ENCODE measurements at regions not wholly inside any gene's neighbourhood (a gene's known extent, or its start where the extent isn't known, plus 50 kb on each side); places are given as distances from the start of the nearest gene placed in this dataset.
"Not testable (repeated sequence)": the region's sequence is repeated elsewhere in the genome, so short reads cannot be mapped to it uniquely, and the experiment has no call there.

GRCh38 chr4:83923341-83923740 is 387.4 kb downstream of the GPAT3 start:
- DNase-seq (ENCODE audit: low read depth in 6 of 9, low spot score in 9 of 9) = no peak
- Histone ChIP-seq H3K27ac (ENCODE audit: low read depth in 1 of 2, low read length in 1 of 2) (no peak overlapping the region), H3K36me3 (ENCODE audit: control insufficient read depth in 2 of 2, insufficient read depth in 2 of 2, low read length in 1 of 2) (no peaks in the 10 kb centered on the region), H3K27me3 (ENCODE audit: control insufficient read depth in 2 of 2, insufficient read depth in 1 of 2, low read length in 1 of 2) (no peaks in the 10 kb centered on the region), H3K9me3 (ENCODE audit: control insufficient read depth in 2 of 2, insufficient read depth in 1 of 2, low read length in 1 of 2) (no peaks in the 10 kb centered on the region), H3K4me1 (ENCODE audit: control insufficient read depth in 2 of 2, insufficient read depth in 2 of 2, low read length in 2 of 2) (no peaks in the 10 kb centered on the region), H3K4me3 (ENCODE audit: low read length in 2 of 2) (no peak overlapping the region)
- 95% methylated on average over 1 of the region's 1 CpG for WGBS

- H3K27me3 ChIP-seq (ENCODE audit: control insufficient read depth in 2 of 2, insufficient read depth in 1 of 2, low read length in 1 of 2) = no peaks in the 10 kb centered on the region
- no peaks in the 10 kb centered on the region for H3K9me3 ChIP-seq (ENCODE audit: control insufficient read depth in 2 of 2, insufficient read depth in 1 of 2, low read length in 1 of 2)
- H3K4me3 ChIP-seq (ENCODE audit: low read length in 2 of 2) = no peak overlapping the region
- 25% methylated on average over 1 of the region's 1 CpG for WGBS
- DNase-seq (ENCODE audit: low read depth in 6 of 9, low spot score in 9 of 9) = no peak
- no peaks in the 10 kb centered on the region for H3K36me3 ChIP-seq (ENCODE audit: control insufficient read depth in 2 of 2, insufficient read depth in 2 of 2, low read length in 1 of 2)
- H3K4me1 ChIP-seq (ENCODE audit: control insufficient read depth in 2 of 2, insufficient read depth in 2 of 2, low read length in 2 of 2) = no peaks in the 10 kb centered on the region
- H3K27ac ChIP-seq (ENCODE audit: low read depth in 1 of 2, low read length in 1 of 2) = no peak overlapping the region
These were observed 386.5 kb downstream of the GPAT3 start for GRCh38 chr4:83922402-83922801.

DNA sequence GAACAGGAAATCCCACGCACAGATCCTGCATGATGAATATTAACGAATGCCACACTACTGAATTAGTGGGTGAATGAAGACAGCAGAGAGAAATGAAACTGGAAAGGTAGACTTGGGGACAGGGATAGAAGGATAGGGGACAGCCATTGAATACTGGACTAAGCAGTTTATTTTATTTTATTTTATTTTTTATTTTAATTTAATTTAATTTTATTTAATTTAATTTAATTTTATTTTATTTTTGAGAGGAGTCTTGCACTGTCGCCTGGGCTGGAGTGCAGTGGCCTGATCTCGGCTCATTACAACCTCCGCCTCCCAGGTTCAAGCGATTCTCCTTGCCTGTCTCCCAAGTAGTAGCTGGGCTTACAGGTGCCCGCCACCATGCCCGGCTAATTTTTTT is 385.2 kb downstream of the GPAT3 start:
- Histone ChIP-seq H3K27me3 (ENCODE audit: control insufficient read depth in 2 of 2, insufficient read depth in 1 of 2, low read length in 1 of 2) (no peaks in the 10 kb centered on the region), H3K9me3 (ENCODE audit: control insufficient read depth in 2 of 2, insufficient read depth in 1 of 2, low read length in 1 of 2) (no peaks in the 10 kb centered on the region), H3K4me1 (ENCODE audit: control insufficient read depth in 2 of 2, insufficient read depth in 2 of 2, low read length in 2 of 2) (no peaks in the 10 kb centered on the region), H3K27ac (ENCODE audit: low read depth in 1 of 2, low read length in 1 of 2) (no peak overlapping the region), H3K36me3 (ENCODE audit: control insufficient read depth in 2 of 2, insufficient read depth in 2 of 2, low read length in 1 of 2) (no peaks in the 10 kb centered on the region), H3K4me3 (ENCODE audit: low read length in 2 of 2) (no peak overlapping the region)
- DNase-seq (ENCODE audit: low read depth in 6 of 9, low spot score in 9 of 9) = no peak
- 98% methylated on average over 8 of the region's 8 CpGs for WGBS

- Histone ChIP-seq H3K27me3 (ENCODE audit: control insufficient read depth in 2 of 2, insufficient read depth in 1 of 2, low read length in 1 of 2) (no peaks in the 10 kb centered on the region), H3K27ac (ENCODE audit: low read depth in 1 of 2, low read length in 1 of 2) (no peak overlapping the region), H3K36me3 (ENCODE audit: control insufficient read depth in 2 of 2, insufficient read depth in 2 of 2, low read length in 1 of 2) (no peaks in the 10 kb centered on the region), H3K9me3 (ENCODE audit: control insufficient read depth in 2 of 2, insufficient read depth in 1 of 2, low read length in 1 of 2) (no peaks in the 10 kb centered on the region), H3K4me3 (ENCODE audit: low read length in 2 of 2) (no peak overlapping the region), H3K4me1 (ENCODE audit: control insufficient read depth in 2 of 2, insufficient read depth in 2 of 2, low read length in 2 of 2) (no peaks in the 10 kb centered on the region)
- DNase-seq (ENCODE audit: low read depth in 6 of 9, low spot score in 9 of 9) = no peak
- WGBS = 92% methylated on average over 3 of the region's 3 CpGs
These were observed 384.5 kb downstream of the GPAT3 start for GRCh38 chr4:83920375-83920774.

DNA sequence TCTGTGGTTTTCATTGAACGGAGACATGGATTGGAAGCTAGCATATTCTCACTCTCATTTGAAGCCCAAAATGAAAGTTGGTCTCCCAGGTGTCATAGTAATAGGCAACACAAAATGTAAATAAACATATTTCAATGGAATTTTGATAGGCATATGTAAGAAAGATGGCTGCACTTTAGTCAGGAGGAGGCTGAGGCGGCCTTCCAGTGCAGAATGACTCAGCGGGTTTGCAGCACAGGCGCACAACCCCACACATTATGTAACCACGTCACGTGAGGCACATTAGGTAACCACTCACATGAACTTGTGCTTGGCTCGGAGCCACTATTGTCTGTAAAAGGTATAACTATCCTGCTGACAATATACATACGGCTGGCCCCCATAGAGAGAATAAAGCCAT is 381.7 kb downstream of the GPAT3 start:
- no peak overlapping the region for H3K4me3 ChIP-seq (ENCODE audit: low read length in 2 of 2)
- 85% methylated on average over 8 of the region's 8 CpGs for WGBS
- H3K4me1 ChIP-seq (ENCODE audit: control insufficient read depth in 2 of 2, insufficient read depth in 2 of 2, low read length in 2 of 2) = no peaks in the 10 kb centered on the region
- DNase-seq (ENCODE audit: low read depth in 6 of 9, low spot score in 9 of 9) = no peak
- H3K27ac ChIP-seq (ENCODE audit: low read depth in 1 of 2, low read length in 1 of 2) = no peak overlapping the region
- no peaks in the 10 kb centered on the region for H3K36me3 ChIP-seq (ENCODE audit: control insufficient read depth in 2 of 2, insufficient read depth in 2 of 2, low read length in 1 of 2)
- H3K27me3 ChIP-seq (ENCODE audit: control insufficient read depth in 2 of 2, insufficient read depth in 1 of 2, low read length in 1 of 2) = no peaks in the 10 kb centered on the region
- H3K9me3 ChIP-seq (ENCODE audit: control insufficient read depth in 2 of 2, insufficient read depth in 1 of 2, low read length in 1 of 2) = no peaks in the 10 kb centered on the region

DNA sequence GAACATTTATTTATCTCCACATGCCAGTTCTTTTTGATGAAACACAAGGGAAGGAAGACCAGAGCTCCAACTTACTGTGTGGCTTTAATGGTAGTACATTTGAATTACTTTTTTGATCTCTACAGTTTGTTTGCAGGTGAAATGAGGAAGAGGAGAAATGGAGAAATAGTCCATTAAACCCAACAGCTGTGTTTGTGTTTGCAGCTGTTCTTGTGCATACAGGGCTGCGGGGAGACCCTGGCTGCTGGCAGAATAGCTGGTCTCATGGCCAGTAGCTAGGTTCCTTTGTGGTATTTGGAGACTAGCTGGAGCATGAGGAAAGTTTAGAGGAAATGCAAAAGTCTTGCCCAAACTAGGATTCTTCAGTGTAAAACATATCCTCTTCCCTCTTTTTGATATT is 374.8 kb downstream of the GPAT3 start:
- Histone ChIP-seq H3K9me3 (ENCODE audit: control insufficient read depth in 2 of 2, insufficient read depth in 1 of 2, low read length in 1 of 2) (no peaks in the 10 kb centered on the region), H3K36me3 (ENCODE audit: control insufficient read depth in 2 of 2, insufficient read depth in 2 of 2, low read length in 1 of 2) (no peaks in the 10 kb centered on the region), H3K4me1 (ENCODE audit: control insufficient read depth in 2 of 2, insufficient read depth in 2 of 2, low read length in 2 of 2) (no peaks in the 10 kb centered on the region), H3K27me3 (ENCODE audit: control insufficient read depth in 2 of 2, insufficient read depth in 1 of 2, low read length in 1 of 2) (no peaks in the 10 kb centered on the region), H3K27ac (ENCODE audit: low read depth in 1 of 2, low read length in 1 of 2) (no peak overlapping the region), H3K4me3 (ENCODE audit: low read length in 2 of 2) (no peak overlapping the region)
- DNase-seq (ENCODE audit: low read depth in 6 of 9, low spot score in 9 of 9) = no peak
- WGBS = 27% methylated on average over 1 of the region's 1 CpG

DNA sequence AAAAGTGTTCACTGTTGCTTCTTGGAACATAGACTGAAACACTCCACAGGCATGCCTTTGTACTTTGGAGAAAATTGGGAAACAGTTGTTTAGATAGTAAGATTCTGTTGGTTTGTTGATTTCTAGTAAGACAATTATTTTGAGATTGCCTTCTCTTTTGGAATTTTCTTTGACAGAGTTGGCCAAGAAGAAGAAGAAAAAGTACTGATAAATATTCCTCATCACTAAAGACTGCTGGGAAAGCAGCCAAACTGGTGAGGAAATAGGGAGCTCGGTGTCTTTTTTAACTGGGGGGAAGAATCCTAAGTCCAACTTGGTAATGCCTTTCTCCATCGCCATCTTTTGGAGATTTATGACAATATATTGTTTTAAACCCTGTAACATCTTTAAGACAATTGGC is 370.7 kb downstream of the GPAT3 start:
- H3K4me3 ChIP-seq (ENCODE audit: low read length in 2 of 2) = no peak overlapping the region
- WGBS = 91% methylated on average over 2 of the region's 2 CpGs
- no peaks in the 10 kb centered on the region for H3K9me3 ChIP-seq (ENCODE audit: control insufficient read depth in 2 of 2, insufficient read depth in 1 of 2, low read length in 1 of 2)
- H3K27me3 ChIP-seq (ENCODE audit: control insufficient read depth in 2 of 2, insufficient read depth in 1 of 2, low read length in 1 of 2) = no peaks in the 10 kb centered on the region
- H3K27ac ChIP-seq (ENCODE audit: low read depth in 1 of 2, low read length in 1 of 2) = no peak overlapping the region
- H3K36me3 ChIP-seq (ENCODE audit: control insufficient read depth in 2 of 2, insufficient read depth in 2 of 2, low read length in 1 of 2) = no peaks in the 10 kb centered on the region
- DNase-seq (ENCODE audit: low read depth in 6 of 9, low spot score in 9 of 9) = no peak
- H3K4me1 ChIP-seq (ENCODE audit: control insufficient read depth in 2 of 2, insufficient read depth in 2 of 2, low read length in 2 of 2) = no peaks in the 10 kb centered on the region

- no peaks in the 10 kb centered on the region for H3K9me3 ChIP-seq (ENCODE audit: control insufficient read depth in 2 of 2, insufficient read depth in 1 of 2, low read length in 1 of 2)
- H3K36me3 ChIP-seq (ENCODE audit: control insufficient read depth in 2 of 2, insufficient read depth in 2 of 2, low read length in 1 of 2) = no peaks in the 10 kb centered on the region
- no peaks in the 10 kb centered on the region for H3K27me3 ChIP-seq (ENCODE audit: control insufficient read depth in 2 of 2, insufficient read depth in 1 of 2, low read length in 1 of 2)
- H3K4me1 ChIP-seq (ENCODE audit: control insufficient read depth in 2 of 2, insufficient read depth in 2 of 2, low read length in 2 of 2) = no peaks in the 10 kb centered on the region
- H3K27ac ChIP-seq (ENCODE audit: low read depth in 1 of 2, low read length in 1 of 2) = no peak overlapping the region
- no peak for DNase-seq (ENCODE audit: low read depth in 6 of 9, low spot score in 9 of 9)
- no peak overlapping the region for H3K4me3 ChIP-seq (ENCODE audit: low read length in 2 of 2)
These were observed 370.0 kb downstream of the GPAT3 start for GRCh38 chr4:83905952-83906351.

GRCh38 chr4:83903740-83904139 is 367.8 kb downstream of the GPAT3 start:
- 55% methylated on average over 1 of the region's 1 CpG for WGBS
- H3K36me3 ChIP-seq (ENCODE audit: control insufficient read depth in 2 of 2, insufficient read depth in 2 of 2, low read length in 1 of 2); H3K4me1 ChIP-seq (ENCODE audit: control insufficient read depth in 2 of 2, insufficient read depth in 2 of 2, low read length in 2 of 2); H3K27ac ChIP-seq (ENCODE audit: low read depth in 1 of 2, low read length in 1 of 2); DNase-seq (ENCODE audit: low read depth in 6 of 9, low spot score in 9 of 9); H3K27me3 ChIP-seq (ENCODE audit: control insufficient read depth in 2 of 2, insufficient read depth in 1 of 2, low read length in 1 of 2); H3K4me3 ChIP-seq (ENCODE audit: low read length in 2 of 2); H3K9me3 ChIP-seq (ENCODE audit: control insufficient read depth in 2 of 2, insufficient read depth in 1 of 2, low read length in 1 of 2): not testable (repeated sequence)

DNA sequence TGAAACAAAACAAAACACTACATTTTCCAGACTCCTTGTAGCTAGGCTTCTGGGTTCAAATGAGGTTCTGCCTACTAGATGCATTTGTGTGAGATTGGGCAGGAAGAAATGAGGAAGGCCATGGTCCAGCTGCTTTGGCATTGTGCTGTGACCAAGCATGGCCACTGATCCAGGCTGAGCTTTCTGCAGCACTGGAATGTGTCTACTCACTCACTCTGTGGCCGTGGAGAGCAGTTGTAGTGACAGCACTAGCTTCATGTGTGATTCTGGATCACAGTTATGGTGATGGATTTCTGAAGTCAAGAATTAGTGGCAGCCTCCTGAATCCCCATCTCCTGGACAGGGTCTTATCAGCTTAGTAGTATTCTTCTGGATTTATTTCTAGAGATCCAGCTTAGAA is 358.9 kb downstream of the GPAT3 start:
- Histone ChIP-seq H3K27me3 (ENCODE audit: control insufficient read depth in 2 of 2, insufficient read depth in 1 of 2, low read length in 1 of 2) (no peaks in the 10 kb centered on the region), H3K27ac (ENCODE audit: low read depth in 1 of 2, low read length in 1 of 2) (no peak overlapping the region), H3K4me1 (ENCODE audit: control insufficient read depth in 2 of 2, insufficient read depth in 2 of 2, low read length in 2 of 2) (no peaks in the 10 kb centered on the region), H3K36me3 (ENCODE audit: control insufficient read depth in 2 of 2, insufficient read depth in 2 of 2, low read length in 1 of 2) (no peaks in the 10 kb centered on the region), H3K4me3 (ENCODE audit: low read length in 2 of 2) (no peak overlapping the region), H3K9me3 (ENCODE audit: control insufficient read depth in 2 of 2, insufficient read depth in 1 of 2, low read length in 1 of 2) (no peaks in the 10 kb centered on the region)
- no peak for DNase-seq (ENCODE audit: low read depth in 6 of 9, low spot score in 9 of 9)
- 68% methylated on average over 1 of the region's 1 CpG for WGBS

Measured in thymus (tissue), 11 donors.